ENCODE measurements at regions not wholly inside any gene's neighbourhood (a gene's known extent, or its start where the extent isn't known, plus 50 kb on each side); places are given as distances from the start of the nearest gene placed in this dataset.

DNA sequence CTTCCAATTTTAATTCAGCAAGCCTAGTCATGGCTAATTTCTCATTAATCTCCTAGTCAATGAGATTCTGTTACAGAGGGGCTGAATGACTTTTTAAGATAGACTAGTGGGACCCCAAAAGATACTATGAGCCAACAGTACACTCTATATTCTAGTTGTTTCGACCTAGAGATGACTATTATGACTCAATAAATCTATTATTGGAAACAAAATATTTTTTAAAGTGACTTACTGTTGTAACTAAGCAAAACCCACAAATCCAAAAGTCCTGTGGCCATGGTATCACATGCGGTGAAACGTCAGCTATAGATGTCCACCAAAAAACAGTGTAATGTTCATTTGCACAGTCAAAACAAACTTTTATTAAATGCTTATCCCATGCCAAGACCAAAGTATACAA lies 95.3 kb upstream of the ADO start:
- TF ChIP-seq EZH2 (IDR thresholded peaks at IDR 0.05; ENCODE audit: borderline replicate concordance, insufficient read depth, low read depth, low read length, poor library complexity, severe bottlenecking), result no peak
- TF ChIP-seq, protein P1, sequence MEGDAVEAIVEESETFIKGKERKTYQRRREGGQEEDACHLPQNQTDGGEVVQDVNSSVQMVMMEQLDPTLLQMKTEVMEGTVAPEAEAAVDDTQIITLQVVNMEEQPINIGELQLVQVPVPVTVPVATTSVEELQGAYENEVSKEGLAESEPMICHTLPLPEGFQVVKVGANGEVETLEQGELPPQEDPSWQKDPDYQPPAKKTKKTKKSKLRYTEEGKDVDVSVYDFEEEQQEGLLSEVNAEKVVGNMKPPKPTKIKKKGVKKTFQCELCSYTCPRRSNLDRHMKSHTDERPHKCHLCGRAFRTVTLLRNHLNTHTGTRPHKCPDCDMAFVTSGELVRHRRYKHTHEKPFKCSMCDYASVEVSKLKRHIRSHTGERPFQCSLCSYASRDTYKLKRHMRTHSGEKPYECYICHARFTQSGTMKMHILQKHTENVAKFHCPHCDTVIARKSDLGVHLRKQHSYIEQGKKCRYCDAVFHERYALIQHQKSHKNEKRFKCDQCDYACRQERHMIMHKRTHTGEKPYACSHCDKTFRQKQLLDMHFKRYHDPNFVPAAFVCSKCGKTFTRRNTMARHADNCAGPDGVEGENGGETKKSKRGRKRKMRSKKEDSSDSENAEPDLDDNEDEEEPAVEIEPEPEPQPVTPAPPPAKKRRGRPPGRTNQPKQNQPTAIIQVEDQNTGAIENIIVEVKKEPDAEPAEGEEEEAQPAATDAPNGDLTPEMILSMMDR (IDR thresholded peaks at IDR 0.05), result no peak
